Tibial nerve (tissue), 4 donors: ENCODE measurements at regions not wholly inside any gene's neighbourhood (a gene's known extent, or its start where the extent isn't known, plus 50 kb on each side); places are given as distances from the start of the nearest gene placed in this dataset.

Source experiments
- CTCF ChIP-seq, 5 experiments: fragments of 200-600 bp in 3 of 5; fragments of 450-650 bp in 2 of 5; sonication (generic) in 3 of 5; IDR thresholded peaks; one replicate each; pipeline ENCODE4 v1.5.1; 2016 to 2019; ENCODE audit warnings: antibody characterized with exemption in 5 of 5, mild to moderate bottlenecking in 3 of 5, moderate library complexity in 2 of 5
- EP300 ChIP-seq, 2 donors: sonication (generic); formaldehyde crosslinking; IDR thresholded peaks; one replicate each; pipeline ENCODE4 v1.6.1; 2017; ENCODE audit warnings: antibody characterized with exemption in 2 of 2, mild to moderate bottlenecking in 1 of 2
- POLR2A ChIP-seq, 2 donors: fragments of 450-650 bp; IDR thresholded peaks; one replicate each; pipeline ENCODE4 v1.6.1; 2017; ENCODE audit warnings: antibody characterized with exemption in 2 of 2, mild to moderate bottlenecking in 2 of 2, moderate library complexity in 2 of 2

GRCh38 chr10:10776363-10776762 lies 241.3 kb upstream of the CELF2 start:
- TF ChIP-seq POLR2A (IDR thresholded peaks at IDR 0.05) (no peak), CTCF (IDR thresholded peaks at IDR 0.05) (no peak), EP300 (IDR thresholded peaks at IDR 0.05) (no peak)
